ENCODE measurements at regions not wholly inside any gene's neighbourhood (a gene's known extent, or its start where the extent isn't known, plus 50 kb on each side); places are given as distances from the start of the nearest gene placed in this dataset.
"Not testable (repeated sequence)": the region's sequence is repeated elsewhere in the genome, so short reads cannot be mapped to it uniquely, and the experiment has no call there.

DNA sequence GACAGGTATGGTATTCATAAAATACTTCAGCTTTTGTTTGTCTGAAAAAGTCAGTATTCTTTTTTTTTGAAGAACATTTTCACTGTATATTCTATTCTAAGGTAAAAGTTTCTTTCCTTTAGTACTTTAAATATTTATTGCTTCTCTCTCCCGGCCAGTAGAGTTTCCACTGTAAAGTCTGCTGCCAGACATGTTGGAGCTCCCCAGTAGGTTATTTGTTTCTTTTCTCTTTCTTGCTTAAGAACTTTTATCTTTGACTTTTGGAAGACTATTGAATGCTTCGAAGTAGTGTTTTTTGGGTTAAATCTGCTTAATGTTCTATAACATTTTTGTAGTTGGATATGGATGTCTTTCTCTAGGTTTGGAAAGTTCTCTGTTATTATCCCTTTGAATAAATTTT is 1613.3 kb downstream of the SPATA31A7 start:
- not testable (repeated sequence) for H3K9me3 ChIP-seq (ENCODE audit: control insufficient read depth, insufficient read depth, low read length); H4K20me1 ChIP-seq (ENCODE audit: control insufficient read depth, insufficient read depth, low read depth, low read length); H3F3A ChIP-seq (ENCODE audit: control insufficient read depth, insufficient read depth); H3K9me2 ChIP-seq (replicated peaks; ENCODE audit: control insufficient read depth, low read length); H3K27me3 ChIP-seq (ENCODE audit: control insufficient read depth, low read length)
- peak overlapping the region; percentile 80 for H3K4me3 ChIP-seq (ENCODE audit: low read length)
- 0 out of 2 replicates have a peak overlapping the region, but pooled peaks have one; percentile 0 for H3K27ac ChIP-seq (ENCODE audit: low read depth, low read length)
- H3K36me3 ChIP-seq (ENCODE audit: control insufficient read depth, low read length) = peaks cover 21% of the 10 kb centered on the region
- peaks cover 19% of the 10 kb centered on the region for H3K4me1 ChIP-seq (ENCODE audit: control insufficient read depth, low read length)
- peaks cover 53% of the 10 kb centered on the region for H3K79me2 ChIP-seq (ENCODE audit: control insufficient read depth, low read length)
- H3K4me2 ChIP-seq (ENCODE audit: low read length) = peak overlapping the region; percentile 92

DNA sequence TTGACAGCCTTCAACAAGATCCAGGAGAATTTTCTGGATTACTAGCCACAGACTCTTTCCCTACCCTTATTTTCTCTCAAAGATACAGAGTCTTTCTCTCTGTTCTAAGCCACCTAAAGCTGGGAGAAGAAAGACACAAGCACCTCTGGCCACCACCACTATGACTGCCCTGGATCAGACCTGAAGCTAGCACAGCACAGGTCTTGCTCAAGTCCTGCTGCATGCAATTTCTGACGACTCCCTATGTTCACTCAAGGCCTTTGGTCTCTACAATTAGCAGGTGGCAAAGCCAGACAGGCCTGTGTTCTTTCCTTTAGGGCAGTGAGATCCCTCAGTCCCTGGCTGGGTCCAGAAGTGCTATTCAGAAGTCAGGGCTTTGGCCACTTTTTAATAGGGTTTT is 1614.5 kb downstream of the SPATA31A7 start:
- H3K36me3 ChIP-seq (ENCODE audit: control insufficient read depth, low read length) = peaks cover 21% of the 10 kb centered on the region
- not testable (repeated sequence) for H3K27me3 ChIP-seq (ENCODE audit: control insufficient read depth, low read length); H3K27ac ChIP-seq (ENCODE audit: low read depth, low read length); H4K20me1 ChIP-seq (ENCODE audit: control insufficient read depth, insufficient read depth, low read depth, low read length); H3K9me2 ChIP-seq (replicated peaks; ENCODE audit: control insufficient read depth, low read length); H3F3A ChIP-seq (ENCODE audit: control insufficient read depth, insufficient read depth); H3K9me3 ChIP-seq (ENCODE audit: control insufficient read depth, insufficient read depth, low read length)
- peaks cover 45% of the 10 kb centered on the region for H3K79me2 ChIP-seq (ENCODE audit: control insufficient read depth, low read length)
- H3K4me2 ChIP-seq (ENCODE audit: low read length) = peak overlapping the region; percentile 23; the same call in 1 of the 2 replicates
- peaks cover 12% of the 10 kb centered on the region for H3K4me1 ChIP-seq (ENCODE audit: control insufficient read depth, low read length)
- H3K4me3 ChIP-seq (ENCODE audit: low read length) = 0 out of 2 replicates have a peak overlapping the region, but pooled peaks have one; percentile 16

DNA sequence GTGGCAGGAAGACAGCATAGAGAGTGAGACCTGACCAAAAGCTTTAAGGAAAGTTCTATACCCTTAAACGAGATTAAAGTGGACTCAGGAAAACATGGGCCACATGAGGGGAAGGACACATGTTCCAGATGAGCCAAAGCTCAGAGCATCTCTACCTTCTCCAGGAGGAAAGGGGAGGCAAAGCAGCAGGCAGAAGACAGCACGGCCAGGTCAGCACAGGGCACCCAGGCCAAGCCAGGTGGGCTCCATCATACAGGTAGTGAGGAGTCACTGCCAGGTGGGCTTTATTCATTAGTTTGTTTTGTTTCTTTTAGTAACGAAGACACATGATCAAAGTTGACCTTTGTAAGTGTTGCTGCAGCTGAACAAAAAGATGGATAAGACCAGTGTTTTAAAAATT is 1617.6 kb downstream of the SPATA31A7 start:
- not testable (repeated sequence) for H3K4me2 ChIP-seq (ENCODE audit: low read length); H4K20me1 ChIP-seq (ENCODE audit: control insufficient read depth, insufficient read depth, low read depth, low read length); H3K9me2 ChIP-seq (replicated peaks; ENCODE audit: control insufficient read depth, low read length); H3K4me3 ChIP-seq (ENCODE audit: low read length); H3K27ac ChIP-seq (ENCODE audit: low read depth, low read length); H3K9me3 ChIP-seq (ENCODE audit: control insufficient read depth, insufficient read depth, low read length); H3K27me3 ChIP-seq (ENCODE audit: control insufficient read depth, low read length); H3F3A ChIP-seq (ENCODE audit: control insufficient read depth, insufficient read depth); H3K36me3 ChIP-seq (ENCODE audit: control insufficient read depth, low read length)
- peaks cover 14% of the 10 kb centered on the region for H3K79me2 ChIP-seq (ENCODE audit: control insufficient read depth, low read length)
- H3K4me1 ChIP-seq (ENCODE audit: control insufficient read depth, low read length) = peaks cover 10% of the 10 kb centered on the region

DNA sequence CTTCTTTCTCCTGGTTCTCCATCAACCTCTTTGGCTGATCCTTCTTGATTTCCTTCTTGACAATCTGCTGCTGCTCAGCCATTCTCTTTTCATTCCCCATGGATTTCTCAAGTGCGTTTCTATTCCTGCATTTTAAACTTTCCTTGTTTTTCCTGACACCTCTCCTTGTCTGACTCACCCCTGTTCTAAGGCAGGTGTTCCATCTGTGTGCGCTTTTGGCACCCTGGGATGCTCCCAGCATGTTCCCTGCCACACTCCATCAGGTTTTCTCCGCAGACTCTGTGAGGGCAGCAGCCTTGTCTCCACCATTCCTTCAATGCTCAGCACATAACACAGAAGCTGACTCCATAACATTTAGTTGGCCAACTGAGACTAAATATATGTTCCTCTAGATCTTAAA is 1618.2 kb downstream of the SPATA31A7 start:
- H3F3A ChIP-seq (ENCODE audit: control insufficient read depth, insufficient read depth); H3K27me3 ChIP-seq (ENCODE audit: control insufficient read depth, low read length); H3K27ac ChIP-seq (ENCODE audit: low read depth, low read length): not testable (repeated sequence)

DNA sequence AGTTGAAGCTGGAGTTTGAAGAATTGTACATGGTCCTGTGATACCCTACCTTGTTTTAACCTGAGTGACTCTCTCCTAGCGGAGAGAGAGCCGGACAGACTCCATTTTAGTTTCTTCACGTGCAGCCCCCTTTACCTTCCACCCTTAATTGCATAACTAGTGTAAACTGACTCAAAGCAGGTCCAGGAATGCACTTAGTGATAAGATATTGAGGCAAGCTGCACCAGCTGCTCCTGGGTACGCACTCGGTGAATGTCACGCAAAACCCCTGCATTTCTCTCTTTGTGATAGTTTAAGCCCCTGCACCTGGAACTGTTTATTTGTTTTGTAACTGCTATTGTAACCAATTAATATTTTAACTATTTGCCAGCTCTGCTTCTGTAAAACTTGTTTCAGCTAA is 1620.5 kb downstream of the SPATA31A7 start:
- not testable (repeated sequence) for H3K4me2 ChIP-seq (ENCODE audit: low read length); H3K4me3 ChIP-seq (ENCODE audit: low read length); H3K9me2 ChIP-seq (replicated peaks; ENCODE audit: control insufficient read depth, low read length); H3K4me1 ChIP-seq (ENCODE audit: control insufficient read depth, low read length); H3K79me2 ChIP-seq (ENCODE audit: control insufficient read depth, low read length); H3K9me3 ChIP-seq (ENCODE audit: control insufficient read depth, insufficient read depth, low read length); H4K20me1 ChIP-seq (ENCODE audit: control insufficient read depth, insufficient read depth, low read depth, low read length); H3K27ac ChIP-seq (ENCODE audit: low read depth, low read length); H3K27me3 ChIP-seq (ENCODE audit: control insufficient read depth, low read length); H3F3A ChIP-seq (ENCODE audit: control insufficient read depth, insufficient read depth); H3K36me3 ChIP-seq (ENCODE audit: control insufficient read depth, low read length)

More for the DNA sequence above, 1618.2 kb downstream of the SPATA31A7 start:
- H3K4me3 ChIP-seq (ENCODE audit: low read length); H3K9me3 ChIP-seq (ENCODE audit: control insufficient read depth, insufficient read depth, low read length); H3K9me2 ChIP-seq (replicated peaks; ENCODE audit: control insufficient read depth, low read length); H4K20me1 ChIP-seq (ENCODE audit: control insufficient read depth, insufficient read depth, low read depth, low read length); H3K4me2 ChIP-seq (ENCODE audit: low read length); H3K4me1 ChIP-seq (ENCODE audit: control insufficient read depth, low read length); H3K36me3 ChIP-seq (ENCODE audit: control insufficient read depth, low read length): not testable (repeated sequence)
- peaks cover 11% of the 10 kb centered on the region for H3K79me2 ChIP-seq (ENCODE audit: control insufficient read depth, low read length)

DNA sequence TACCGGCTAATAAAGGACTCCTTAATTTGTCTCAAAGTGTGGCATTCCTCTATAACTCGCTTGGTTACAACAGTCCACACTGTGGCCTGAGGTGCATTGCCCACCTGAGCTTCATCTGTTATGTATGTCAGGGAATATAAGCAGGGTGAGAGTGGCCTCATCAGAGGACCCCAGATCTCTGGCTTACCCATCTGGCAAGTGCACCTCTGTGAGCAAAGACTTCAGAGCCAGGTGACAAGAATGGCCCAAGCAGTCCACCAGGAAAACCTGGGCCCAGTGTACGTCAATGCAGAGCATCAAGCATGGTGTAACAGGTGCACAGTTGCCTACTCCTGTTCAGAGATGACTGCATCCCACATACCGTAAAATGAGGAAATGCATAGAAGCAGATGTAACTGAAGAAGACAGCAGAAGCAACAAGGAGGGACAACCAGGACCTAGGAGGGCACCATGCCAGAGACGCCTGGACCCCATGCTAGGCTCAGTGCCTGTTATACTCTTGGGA is 1621.0 kb downstream of the SPATA31A7 start:
- not testable (repeated sequence) for H3K27me3 ChIP-seq (ENCODE audit: control insufficient read depth, low read length); H3K27ac ChIP-seq (ENCODE audit: low read depth, low read length); H3K9me2 ChIP-seq (replicated peaks; ENCODE audit: control insufficient read depth, low read length); H3K4me1 ChIP-seq (ENCODE audit: control insufficient read depth, low read length); H3K4me3 ChIP-seq (ENCODE audit: low read length); H3K9me3 ChIP-seq (ENCODE audit: control insufficient read depth, insufficient read depth, low read length); H3K79me2 ChIP-seq (ENCODE audit: control insufficient read depth, low read length); H3F3A ChIP-seq (ENCODE audit: control insufficient read depth, insufficient read depth); H3K4me2 ChIP-seq (ENCODE audit: low read length); H3K36me3 ChIP-seq (ENCODE audit: control insufficient read depth, low read length); H4K20me1 ChIP-seq (ENCODE audit: control insufficient read depth, insufficient read depth, low read depth, low read length)

DNA sequence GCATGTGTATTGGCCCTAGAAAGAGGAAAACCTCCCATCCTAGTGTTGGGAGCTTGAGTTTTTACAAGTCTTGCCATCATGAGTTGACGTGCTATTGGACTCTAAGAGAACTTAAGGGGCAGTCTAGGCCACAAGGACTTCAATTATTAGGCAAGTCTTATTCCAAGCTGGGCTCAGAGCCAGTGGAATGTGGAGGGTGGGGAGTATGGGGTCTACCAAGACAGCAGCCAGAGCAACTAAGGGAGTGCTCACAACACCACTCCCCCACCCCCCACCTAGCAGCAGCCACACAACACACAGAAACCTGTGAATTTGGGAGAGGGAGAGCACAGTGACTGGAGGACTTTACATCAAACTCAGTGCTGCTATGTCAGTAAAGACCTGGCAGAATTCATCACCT is 1625.6 kb downstream of the SPATA31A7 start:
- H3K9me3 ChIP-seq (ENCODE audit: control insufficient read depth, insufficient read depth, low read length) = not testable (repeated sequence)

DNA sequence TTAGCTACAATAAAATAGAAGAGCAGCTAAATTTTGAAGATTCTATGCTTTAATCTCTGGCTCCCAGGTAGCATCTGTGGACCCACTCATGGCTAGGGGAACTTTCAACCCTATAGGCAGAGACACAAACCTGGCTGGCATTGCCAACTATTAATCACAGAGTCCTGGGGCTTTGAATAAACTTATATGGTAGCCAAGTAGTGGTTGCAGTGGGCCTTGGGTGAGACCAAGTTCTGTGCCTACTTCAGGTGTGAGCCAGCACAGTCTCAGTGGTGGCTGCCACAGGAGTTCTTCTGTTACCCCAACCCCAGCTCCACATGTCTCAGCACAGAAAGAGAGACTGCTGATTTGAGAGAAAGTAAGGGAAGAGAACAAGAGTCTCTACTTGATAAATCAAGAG is 1626.5 kb downstream of the SPATA31A7 start:
- H3K4me2 ChIP-seq (ENCODE audit: low read length); H3K79me2 ChIP-seq (ENCODE audit: control insufficient read depth, low read length); H3K27me3 ChIP-seq (ENCODE audit: control insufficient read depth, low read length); H3K9me3 ChIP-seq (ENCODE audit: control insufficient read depth, insufficient read depth, low read length); H3F3A ChIP-seq (ENCODE audit: control insufficient read depth, insufficient read depth); H3K36me3 ChIP-seq (ENCODE audit: control insufficient read depth, low read length); H3K27ac ChIP-seq (ENCODE audit: low read depth, low read length); H3K9me2 ChIP-seq (replicated peaks; ENCODE audit: control insufficient read depth, low read length); H3K4me3 ChIP-seq (ENCODE audit: low read length); H4K20me1 ChIP-seq (ENCODE audit: control insufficient read depth, insufficient read depth, low read depth, low read length); H3K4me1 ChIP-seq (ENCODE audit: control insufficient read depth, low read length): not testable (repeated sequence)

More for the DNA sequence above, 1625.6 kb downstream of the SPATA31A7 start:
- not testable (repeated sequence) for H4K20me1 ChIP-seq (ENCODE audit: control insufficient read depth, insufficient read depth, low read depth, low read length); H3K36me3 ChIP-seq (ENCODE audit: control insufficient read depth, low read length); H3K27me3 ChIP-seq (ENCODE audit: control insufficient read depth, low read length); H3K4me2 ChIP-seq (ENCODE audit: low read length); H3K79me2 ChIP-seq (ENCODE audit: control insufficient read depth, low read length); H3K4me3 ChIP-seq (ENCODE audit: low read length); H3K9me2 ChIP-seq (replicated peaks; ENCODE audit: control insufficient read depth, low read length); H3K27ac ChIP-seq (ENCODE audit: low read depth, low read length); H3K4me1 ChIP-seq (ENCODE audit: control insufficient read depth, low read length); H3F3A ChIP-seq (ENCODE audit: control insufficient read depth, insufficient read depth)

Data from DOHH2 (cell line).